Liver (tissue), 8 donors: ENCODE measurements at regions not wholly inside any gene's neighbourhood (a gene's known extent, or its start where the extent isn't known, plus 50 kb on each side); places are given as distances from the start of the nearest gene placed in this dataset.
A peak's percentile ranks its signal among the peaks of the same experiment; 100 is the strongest.

Source experiments
- DNase-seq: peaks from one replicate; pipeline ENCODE4 v3.0.0-alpha.2; 2017; ENCODE audit warnings: low spot score
- H3K27ac ChIP-seq, 2 donors: one replicate each; pipeline ENCODE4 v1.7.0; 2013; ENCODE audit warnings: inconsistent platforms in 2 of 2, low read length in 2 of 2, control low read depth in 1 of 2, low read depth in 1 of 2, mild to moderate bottlenecking in 1 of 2
- H3K27me3 ChIP-seq, 4 donors: one replicate each; pipeline versions ENCODE4 v1.6.1 to v1.7.0; 2013; ENCODE audit warnings: low read length in 3 of 4, inconsistent platforms in 1 of 4, mild to moderate bottlenecking in 1 of 4, moderate library complexity in 1 of 4; ENCODE audit not compliant: control insufficient read depth in 4 of 4, insufficient read depth in 4 of 4
- H3K36me3 ChIP-seq, 4 donors: one replicate each; pipeline versions ENCODE4 v1.6.1 to v1.7.0; 2013; ENCODE audit warnings: low read length in 3 of 4, mild to moderate bottlenecking in 3 of 4, low read depth in 1 of 4, moderate library complexity in 1 of 4; ENCODE audit not compliant: control insufficient read depth in 4 of 4, insufficient read depth in 3 of 4
- H3K4me1 ChIP-seq, 4 donors: one replicate each; pipeline versions ENCODE4 v1.6.1 to v1.7.0; 2013; ENCODE audit warnings: low read length in 3 of 4, mild to moderate bottlenecking in 3 of 4, moderate library complexity in 1 of 4; ENCODE audit not compliant: control insufficient read depth in 4 of 4, insufficient read depth in 4 of 4
- H3K4me3 ChIP-seq, 3 donors: one replicate each; pipeline versions ENCODE4 v1.6.1 to v1.7.0; 2013; ENCODE audit warnings: low read length in 3 of 3, control low read depth in 1 of 3, low read depth in 1 of 3, mild to moderate bottlenecking in 1 of 3
- H3K9ac ChIP-seq, 2 donors: one replicate each; pipeline ENCODE4 v1.7.0; 2013; ENCODE audit warnings: low read length in 2 of 2, mild to moderate bottlenecking in 2 of 2, moderate library complexity in 2 of 2, control low read depth in 1 of 2, low read depth in 1 of 2
- H3K9me3 ChIP-seq, 4 donors: one replicate each; pipeline versions ENCODE4 v1.6.1 to v1.7.0; 2013; ENCODE audit warnings: low read length in 3 of 4; ENCODE audit not compliant: control insufficient read depth in 4 of 4
- FOXA1 ChIP-seq: IDR thresholded peaks from 2 replicates; pipeline ENCODE4 v1.6.1; 2016; ENCODE audit warnings: antibody characterized with exemption
- GABPA ChIP-seq, 2 donors: IDR thresholded peaks in 1 of 2; conservative IDR thresholded peaks in 1 of 2; 2 replicates each; pipeline ENCODE4 v1.6.1; 2016; ENCODE audit warnings: antibody characterized with exemption in 2 of 2, mild to moderate bottlenecking in 1 of 2, moderate library complexity in 1 of 2
- HNF4A ChIP-seq, 2 donors: conservative IDR thresholded peaks; 2 replicates each; pipeline ENCODE4 v1.6.1; 2016; ENCODE audit warnings: antibody characterized with exemption in 2 of 2, mild to moderate bottlenecking in 2 of 2
- HNF4G ChIP-seq: IDR thresholded peaks from 2 replicates; pipeline ENCODE4 v1.6.1; 2016; ENCODE audit warnings: antibody characterized with exemption
- JUND ChIP-seq, 2 donors: IDR thresholded peaks; 2 replicates each; pipeline ENCODE4 v1.6.1; 2016; ENCODE audit warnings: antibody characterized with exemption in 2 of 2
- NR2F2 ChIP-seq: IDR thresholded peaks from 2 replicates; pipeline ENCODE4 v1.6.1; 2016; ENCODE audit warnings: antibody characterized with exemption
- RAD21 ChIP-seq, 2 donors: IDR thresholded peaks; 2 replicates each; pipeline ENCODE4 v1.6.1; 2016; ENCODE audit warnings: antibody characterized with exemption in 2 of 2, mild to moderate bottlenecking in 2 of 2
- RXRA ChIP-seq, 2 donors: IDR thresholded peaks; 2 replicates each; pipeline ENCODE4 v1.6.1; 2017 to 2018; ENCODE audit warnings: antibody characterized with exemption in 2 of 2, mild to moderate bottlenecking in 1 of 2
- SP1 ChIP-seq: IDR thresholded peaks from 2 replicates; pipeline ENCODE4 v1.6.1; 2018; ENCODE audit warnings: antibody characterized with exemption, mild to moderate bottlenecking
- TAF1 ChIP-seq: conservative IDR thresholded peaks from 2 replicates; pipeline ENCODE4 v1.6.1; 2016; ENCODE audit warnings: antibody characterized with exemption, mild to moderate bottlenecking
- YY1 ChIP-seq: IDR thresholded peaks from 2 replicates; pipeline ENCODE4 v1.6.1; 2016; ENCODE audit warnings: antibody characterized with exemption, mild to moderate bottlenecking
- WGBS: extraction: QIAGEN DNeasy Blood & Tissue Kit; methylation state at CpG from one replicate; pipeline ENCODE4 v1.1.7; 2013; 5-methylcytosine and 5-hydroxymethylcytosine counted together
- TF ChIP-seq, protein P1 (sequence below): IDR thresholded peaks from 2 replicates; pipeline ENCODE4 v1.6.1; 2016; ENCODE audit warnings: antibody characterized with exemption
- TF ChIP-seq, protein P2 (sequence below): IDR thresholded peaks from 2 replicates; pipeline ENCODE4 v1.6.1; 2016; ENCODE audit warnings: antibody characterized with exemption
- TF ChIP-seq, protein P3 (sequence below): IDR thresholded peaks from 2 replicates; pipeline ENCODE4 v1.6.1; 2016; ENCODE audit warnings: antibody characterized with exemption, mild to moderate bottlenecking
- TF ChIP-seq, protein P4 (sequence below): IDR thresholded peaks from 2 replicates; pipeline ENCODE4 v1.6.1; 2016; ENCODE audit warnings: antibody characterized with exemption
- TF ChIP-seq, protein P5 (sequence below): fragments of 150-350 bp; IDR thresholded peaks from 2 replicates; pipeline ENCODE4 v1.5.1; 2017; ENCODE audit warnings: improper control_type of control experiment, low read depth, low read length; ENCODE audit not compliant: missing input control
- donor health status: healthy.
- donor health status: healthy.
- donor health status: healthy.
- donor health status: healthy.
- donor health status: healthy.

DNA sequence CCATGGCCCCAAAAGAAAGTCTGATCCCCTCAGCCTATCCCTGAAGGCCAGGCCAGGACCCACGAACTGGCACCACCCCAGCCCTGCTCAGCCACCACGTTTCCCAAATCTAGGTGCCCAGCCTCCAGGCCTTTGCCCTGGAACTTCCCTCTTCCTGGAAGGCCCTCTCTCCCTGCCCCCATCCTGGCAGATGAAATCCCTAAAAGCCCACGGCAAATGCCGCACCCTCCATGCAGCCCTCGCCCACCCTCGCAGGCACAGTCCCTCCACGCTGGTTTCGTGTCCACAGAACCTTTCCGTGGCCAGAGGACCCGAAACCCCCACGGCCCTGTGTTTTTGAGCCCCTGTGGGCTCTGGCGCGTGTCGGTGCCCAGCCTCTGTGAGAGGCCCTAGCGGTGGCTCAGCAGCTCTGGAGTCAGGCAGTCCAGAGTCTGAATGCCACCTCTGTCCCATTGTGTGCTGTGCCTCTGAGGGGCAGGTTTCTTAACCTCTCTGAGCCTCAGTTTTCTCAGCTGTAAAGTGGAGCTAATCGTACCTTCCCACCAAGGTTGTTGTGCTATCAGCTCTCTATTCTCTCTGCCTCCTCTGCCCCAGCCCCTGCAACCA, 138.5 kb upstream of the IQSEC1 start:
- Histone ChIP-seq H3K4me1 (peaks cover 0 to 7% (median 2%) of the 10 kb centered on the region in 4 donors), H3K36me3 (no peaks in the 10 kb centered on the region), H3K4me3 (no peak overlapping the region), H3K9me3 (no peaks in the 10 kb centered on the region), H3K27ac (no peak overlapping the region), H3K9ac (no peak overlapping the region), H3K27me3 (no peaks in the 10 kb centered on the region)
- no peak for DNase-seq
- TF ChIP-seq GABPA (IDR thresholded peaks at IDR 0.05 in 1 of 2, conservative IDR thresholded peaks at IDR 0.05 in 1 of 2): no peak
- no peak for TF ChIP-seq HNF4G
- TF ChIP-seq JUND (IDR thresholded peaks at IDR 0.05): no peak
- no peak for TF ChIP-seq FOXA1
- TF ChIP-seq, protein P1, sequence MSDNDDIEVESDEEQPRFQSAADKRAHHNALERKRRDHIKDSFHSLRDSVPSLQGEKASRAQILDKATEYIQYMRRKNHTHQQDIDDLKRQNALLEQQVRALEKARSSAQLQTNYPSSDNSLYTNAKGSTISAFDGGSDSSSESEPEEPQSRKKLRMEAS: no peak
- TF ChIP-seq, protein P2, sequence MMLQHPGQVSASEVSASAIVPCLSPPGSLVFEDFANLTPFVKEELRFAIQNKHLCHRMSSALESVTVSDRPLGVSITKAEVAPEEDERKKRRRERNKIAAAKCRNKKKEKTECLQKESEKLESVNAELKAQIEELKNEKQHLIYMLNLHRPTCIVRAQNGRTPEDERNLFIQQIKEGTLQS: no peak
- no peak for TF ChIP-seq NR2F2
- TF ChIP-seq SP1: peak; percentile 14
- peak; percentile 48 to 69 for TF ChIP-seq RXRA (IDR thresholded peaks at IDR 0.05)
- TF ChIP-seq HNF4A (conservative IDR thresholded peaks at IDR 0.05): peak; percentile 31 to 40
- TF ChIP-seq, protein P3, sequence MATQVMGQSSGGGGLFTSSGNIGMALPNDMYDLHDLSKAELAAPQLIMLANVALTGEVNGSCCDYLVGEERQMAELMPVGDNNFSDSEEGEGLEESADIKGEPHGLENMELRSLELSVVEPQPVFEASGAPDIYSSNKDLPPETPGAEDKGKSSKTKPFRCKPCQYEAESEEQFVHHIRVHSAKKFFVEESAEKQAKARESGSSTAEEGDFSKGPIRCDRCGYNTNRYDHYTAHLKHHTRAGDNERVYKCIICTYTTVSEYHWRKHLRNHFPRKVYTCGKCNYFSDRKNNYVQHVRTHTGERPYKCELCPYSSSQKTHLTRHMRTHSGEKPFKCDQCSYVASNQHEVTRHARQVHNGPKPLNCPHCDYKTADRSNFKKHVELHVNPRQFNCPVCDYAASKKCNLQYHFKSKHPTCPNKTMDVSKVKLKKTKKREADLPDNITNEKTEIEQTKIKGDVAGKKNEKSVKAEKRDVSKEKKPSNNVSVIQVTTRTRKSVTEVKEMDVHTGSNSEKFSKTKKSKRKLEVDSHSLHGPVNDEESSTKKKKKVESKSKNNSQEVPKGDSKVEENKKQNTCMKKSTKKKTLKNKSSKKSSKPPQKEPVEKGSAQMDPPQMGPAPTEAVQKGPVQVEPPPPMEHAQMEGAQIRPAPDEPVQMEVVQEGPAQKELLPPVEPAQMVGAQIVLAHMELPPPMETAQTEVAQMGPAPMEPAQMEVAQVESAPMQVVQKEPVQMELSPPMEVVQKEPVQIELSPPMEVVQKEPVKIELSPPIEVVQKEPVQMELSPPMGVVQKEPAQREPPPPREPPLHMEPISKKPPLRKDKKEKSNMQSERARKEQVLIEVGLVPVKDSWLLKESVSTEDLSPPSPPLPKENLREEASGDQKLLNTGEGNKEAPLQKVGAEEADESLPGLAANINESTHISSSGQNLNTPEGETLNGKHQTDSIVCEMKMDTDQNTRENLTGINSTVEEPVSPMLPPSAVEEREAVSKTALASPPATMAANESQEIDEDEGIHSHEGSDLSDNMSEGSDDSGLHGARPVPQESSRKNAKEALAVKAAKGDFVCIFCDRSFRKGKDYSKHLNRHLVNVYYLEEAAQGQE: no peak
- no peak for TF ChIP-seq YY1
- WGBS: 80% methylated on average over 16 of the region's 16 CpGs

DNA sequence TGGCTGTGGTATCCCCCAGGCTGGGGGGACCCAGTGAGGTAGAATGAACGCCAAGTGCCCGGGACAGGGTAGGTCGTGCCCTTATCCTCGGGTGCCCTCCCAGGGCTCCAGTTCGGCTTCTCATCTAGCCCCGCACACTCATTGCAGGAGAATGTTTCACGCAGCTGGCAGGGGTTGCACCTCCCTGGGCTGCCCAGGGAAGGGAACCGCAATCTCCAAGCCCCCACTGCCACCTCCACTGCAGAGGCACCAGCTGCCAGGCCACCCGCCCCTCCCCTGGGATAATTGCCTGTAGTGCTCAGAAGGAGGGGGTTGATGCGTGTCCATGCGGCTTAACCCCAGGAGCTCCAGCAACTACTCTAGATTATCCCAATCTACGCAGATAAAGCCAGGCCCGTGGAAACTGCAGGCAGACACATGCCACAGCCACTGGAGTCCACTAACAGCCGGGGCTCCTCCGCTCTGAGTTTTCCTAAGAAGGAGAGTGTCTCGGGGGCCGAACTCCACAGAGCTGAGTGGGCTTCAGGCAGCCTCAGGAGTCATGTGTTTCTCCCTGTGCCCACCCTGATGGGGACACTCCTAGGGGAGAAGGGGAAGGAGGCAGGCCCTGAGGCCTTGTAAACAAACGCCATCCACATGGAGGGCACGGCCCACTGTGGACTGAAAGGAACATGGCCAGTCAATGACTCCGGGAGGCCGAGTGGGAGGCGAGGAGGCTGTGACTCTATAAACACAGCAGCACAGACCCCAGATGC, 137.2 kb upstream of the IQSEC1 start:
- 92% methylated on average over 22 of the region's 22 CpGs for WGBS
- H3K4me3 ChIP-seq: no peak overlapping the region
- H3K36me3 ChIP-seq: no peaks in the 10 kb centered on the region
- H3K9me3 ChIP-seq: no peaks in the 10 kb centered on the region
- no peak overlapping the region for H3K9ac ChIP-seq
- no peak for DNase-seq
- TF ChIP-seq HNF4A (conservative IDR thresholded peaks at IDR 0.05) (no peak), JUND (IDR thresholded peaks at IDR 0.05) (no peak), RAD21 (IDR thresholded peaks at IDR 0.05) (no peak), FOXA1 (no peak)
- TF ChIP-seq, protein P1: no peak
- H3K4me1 ChIP-seq: peaks cover 0 to 4% (median 2%) of the 10 kb centered on the region in 4 donors
- no peak overlapping the region for H3K27ac ChIP-seq
- no peaks in the 10 kb centered on the region for H3K27me3 ChIP-seq

DNA sequence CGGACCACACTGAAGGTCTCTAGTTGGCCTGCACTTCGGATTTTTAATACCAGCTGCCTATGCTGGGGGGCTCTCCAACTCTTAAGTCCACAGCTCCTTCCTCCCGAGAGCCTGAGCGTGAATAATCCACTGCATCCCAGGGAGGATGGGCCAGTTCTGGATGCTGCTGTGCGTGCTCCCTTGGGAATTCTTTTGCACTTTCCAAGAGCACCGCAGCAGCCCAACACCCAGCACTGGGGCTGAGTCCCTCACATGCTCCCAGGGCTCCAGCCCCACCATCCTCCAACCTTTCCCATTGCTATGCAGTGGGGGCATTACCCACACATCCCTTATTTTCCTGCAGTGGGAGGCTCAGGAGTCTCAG, 136.4 kb upstream of the IQSEC1 start:
- no peaks in the 10 kb centered on the region for H3K36me3 ChIP-seq
- no peak overlapping the region for H3K27ac ChIP-seq
- H3K4me1 ChIP-seq: peaks cover 0 to 4% (median 2%) of the 10 kb centered on the region in 4 donors
- no peak for DNase-seq
- no peak overlapping the region for H3K4me3 ChIP-seq
- no peaks in the 10 kb centered on the region for H3K27me3 ChIP-seq
- 89% methylated on average over 6 of the region's 6 CpGs for WGBS
- TF ChIP-seq HNF4G (no peak), RAD21 (IDR thresholded peaks at IDR 0.05) (no peak), JUND (IDR thresholded peaks at IDR 0.05) (no peak), FOXA1 (no peak), RXRA (IDR thresholded peaks at IDR 0.05) (no peak), TAF1 (no peak), GABPA (IDR thresholded peaks at IDR 0.05 in 1 of 2, conservative IDR thresholded peaks at IDR 0.05 in 1 of 2) (no peak)
- TF ChIP-seq, protein P4, sequence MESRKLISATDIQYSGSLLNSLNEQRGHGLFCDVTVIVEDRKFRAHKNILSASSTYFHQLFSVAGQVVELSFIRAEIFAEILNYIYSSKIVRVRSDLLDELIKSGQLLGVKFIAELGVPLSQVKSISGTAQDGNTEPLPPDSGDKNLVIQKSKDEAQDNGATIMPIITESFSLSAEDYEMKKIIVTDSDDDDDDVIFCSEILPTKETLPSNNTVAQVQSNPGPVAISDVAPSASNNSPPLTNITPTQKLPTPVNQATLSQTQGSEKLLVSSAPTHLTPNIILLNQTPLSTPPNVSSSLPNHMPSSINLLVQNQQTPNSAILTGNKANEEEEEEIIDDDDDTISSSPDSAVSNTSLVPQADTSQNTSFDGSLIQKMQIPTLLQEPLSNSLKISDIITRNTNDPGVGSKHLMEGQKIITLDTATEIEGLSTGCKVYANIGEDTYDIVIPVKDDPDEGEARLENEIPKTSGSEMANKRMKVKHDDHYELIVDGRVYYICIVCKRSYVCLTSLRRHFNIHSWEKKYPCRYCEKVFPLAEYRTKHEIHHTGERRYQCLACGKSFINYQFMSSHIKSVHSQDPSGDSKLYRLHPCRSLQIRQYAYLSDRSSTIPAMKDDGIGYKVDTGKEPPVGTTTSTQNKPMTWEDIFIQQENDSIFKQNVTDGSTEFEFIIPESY: no peak
- TF ChIP-seq, protein P5, sequence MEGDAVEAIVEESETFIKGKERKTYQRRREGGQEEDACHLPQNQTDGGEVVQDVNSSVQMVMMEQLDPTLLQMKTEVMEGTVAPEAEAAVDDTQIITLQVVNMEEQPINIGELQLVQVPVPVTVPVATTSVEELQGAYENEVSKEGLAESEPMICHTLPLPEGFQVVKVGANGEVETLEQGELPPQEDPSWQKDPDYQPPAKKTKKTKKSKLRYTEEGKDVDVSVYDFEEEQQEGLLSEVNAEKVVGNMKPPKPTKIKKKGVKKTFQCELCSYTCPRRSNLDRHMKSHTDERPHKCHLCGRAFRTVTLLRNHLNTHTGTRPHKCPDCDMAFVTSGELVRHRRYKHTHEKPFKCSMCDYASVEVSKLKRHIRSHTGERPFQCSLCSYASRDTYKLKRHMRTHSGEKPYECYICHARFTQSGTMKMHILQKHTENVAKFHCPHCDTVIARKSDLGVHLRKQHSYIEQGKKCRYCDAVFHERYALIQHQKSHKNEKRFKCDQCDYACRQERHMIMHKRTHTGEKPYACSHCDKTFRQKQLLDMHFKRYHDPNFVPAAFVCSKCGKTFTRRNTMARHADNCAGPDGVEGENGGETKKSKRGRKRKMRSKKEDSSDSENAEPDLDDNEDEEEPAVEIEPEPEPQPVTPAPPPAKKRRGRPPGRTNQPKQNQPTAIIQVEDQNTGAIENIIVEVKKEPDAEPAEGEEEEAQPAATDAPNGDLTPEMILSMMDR: no peak
- H3K9me3 ChIP-seq: no peaks in the 10 kb centered on the region
- H3K9ac ChIP-seq: no peak overlapping the region
